ENCODE measurements at regions not wholly inside any gene's neighbourhood (a gene's known extent, or its start where the extent isn't known, plus 50 kb on each side); places are given as distances from the start of the nearest gene placed in this dataset.

DNA sequence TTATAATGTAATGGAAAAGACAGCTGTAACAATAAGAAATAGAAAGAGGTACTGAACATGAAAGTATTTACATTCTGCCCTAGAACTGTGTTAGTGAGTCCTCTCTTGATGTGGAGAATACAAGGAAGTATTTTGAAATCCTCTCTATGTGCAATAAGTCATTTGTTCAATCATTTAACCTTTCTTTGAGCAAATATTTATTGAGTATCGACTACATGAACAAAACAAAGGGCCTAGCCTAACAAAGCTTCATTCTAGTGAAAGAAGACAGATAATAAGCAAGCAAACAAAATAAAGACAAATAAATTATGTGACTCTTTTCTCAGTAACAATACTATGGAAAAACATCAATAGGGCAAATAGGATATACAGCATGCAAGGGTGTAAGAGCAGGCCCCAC is 354.9 kb upstream of the ATP11B start:
- TF ChIP-seq, protein P1, sequence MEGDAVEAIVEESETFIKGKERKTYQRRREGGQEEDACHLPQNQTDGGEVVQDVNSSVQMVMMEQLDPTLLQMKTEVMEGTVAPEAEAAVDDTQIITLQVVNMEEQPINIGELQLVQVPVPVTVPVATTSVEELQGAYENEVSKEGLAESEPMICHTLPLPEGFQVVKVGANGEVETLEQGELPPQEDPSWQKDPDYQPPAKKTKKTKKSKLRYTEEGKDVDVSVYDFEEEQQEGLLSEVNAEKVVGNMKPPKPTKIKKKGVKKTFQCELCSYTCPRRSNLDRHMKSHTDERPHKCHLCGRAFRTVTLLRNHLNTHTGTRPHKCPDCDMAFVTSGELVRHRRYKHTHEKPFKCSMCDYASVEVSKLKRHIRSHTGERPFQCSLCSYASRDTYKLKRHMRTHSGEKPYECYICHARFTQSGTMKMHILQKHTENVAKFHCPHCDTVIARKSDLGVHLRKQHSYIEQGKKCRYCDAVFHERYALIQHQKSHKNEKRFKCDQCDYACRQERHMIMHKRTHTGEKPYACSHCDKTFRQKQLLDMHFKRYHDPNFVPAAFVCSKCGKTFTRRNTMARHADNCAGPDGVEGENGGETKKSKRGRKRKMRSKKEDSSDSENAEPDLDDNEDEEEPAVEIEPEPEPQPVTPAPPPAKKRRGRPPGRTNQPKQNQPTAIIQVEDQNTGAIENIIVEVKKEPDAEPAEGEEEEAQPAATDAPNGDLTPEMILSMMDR (IDR thresholded peaks at IDR 0.05) = no peak
- TF ChIP-seq EZH2 (IDR thresholded peaks at IDR 0.05; ENCODE audit: borderline replicate concordance, insufficient read depth, low read depth, low read length, poor library complexity, severe bottlenecking) = no peak
